Neural progenitor cell (in vitro differentiated cells): ENCODE measurements at regions not wholly inside any gene's neighbourhood (a gene's known extent, or its start where the extent isn't known, plus 50 kb on each side); places are given as distances from the start of the nearest gene placed in this dataset.

ENCODE experiments used
- EZH2 ChIP-seq: fragments of 200-600 bp; sonication (generic); IDR thresholded peaks from 2 replicates; pipeline ENCODE4 v1.6.1; 2017; ENCODE audit warnings: antibody characterized with exemption, mild to moderate bottlenecking, moderate library complexity
- EZH2phosphoT487 ChIP-seq: fragments of 200-600 bp; sonication (generic); IDR thresholded peaks from 2 replicates; pipeline ENCODE4 v1.6.1; 2017; ENCODE audit warnings: antibody characterized with exemption
- TF ChIP-seq, protein P1 (sequence below): fragments of 200-600 bp; sonication (generic); IDR thresholded peaks from 2 replicates; pipeline ENCODE4 v1.5.1; 2017; ENCODE audit warnings: antibody characterized with exemption, mild to moderate bottlenecking

- TF ChIP-seq, protein P1, sequence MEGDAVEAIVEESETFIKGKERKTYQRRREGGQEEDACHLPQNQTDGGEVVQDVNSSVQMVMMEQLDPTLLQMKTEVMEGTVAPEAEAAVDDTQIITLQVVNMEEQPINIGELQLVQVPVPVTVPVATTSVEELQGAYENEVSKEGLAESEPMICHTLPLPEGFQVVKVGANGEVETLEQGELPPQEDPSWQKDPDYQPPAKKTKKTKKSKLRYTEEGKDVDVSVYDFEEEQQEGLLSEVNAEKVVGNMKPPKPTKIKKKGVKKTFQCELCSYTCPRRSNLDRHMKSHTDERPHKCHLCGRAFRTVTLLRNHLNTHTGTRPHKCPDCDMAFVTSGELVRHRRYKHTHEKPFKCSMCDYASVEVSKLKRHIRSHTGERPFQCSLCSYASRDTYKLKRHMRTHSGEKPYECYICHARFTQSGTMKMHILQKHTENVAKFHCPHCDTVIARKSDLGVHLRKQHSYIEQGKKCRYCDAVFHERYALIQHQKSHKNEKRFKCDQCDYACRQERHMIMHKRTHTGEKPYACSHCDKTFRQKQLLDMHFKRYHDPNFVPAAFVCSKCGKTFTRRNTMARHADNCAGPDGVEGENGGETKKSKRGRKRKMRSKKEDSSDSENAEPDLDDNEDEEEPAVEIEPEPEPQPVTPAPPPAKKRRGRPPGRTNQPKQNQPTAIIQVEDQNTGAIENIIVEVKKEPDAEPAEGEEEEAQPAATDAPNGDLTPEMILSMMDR = no peak
- no peak for TF ChIP-seq EZH2
- no peak for TF ChIP-seq EZH2phosphoT487
These were observed 151.8 kb upstream of the SLC27A6 start for GRCh38 chr5:128813317-128814070.
